Psoas muscle (tissue), 7 donors: ENCODE measurements at regions not wholly inside any gene's neighbourhood (a gene's known extent, or its start where the extent isn't known, plus 50 kb on each side); places are given as distances from the start of the nearest gene placed in this dataset.
"Not testable (repeated sequence)": the region's sequence is repeated elsewhere in the genome, so short reads cannot be mapped to it uniquely, and the experiment has no call there.

ENCODE experiments used
- ATAC-seq, 4 donors: fragments of 200-7000 bp; cut with Tn5 transposase; one replicate each; pipeline ENCODE4 v1.9.1; 2020; ENCODE audit warnings: moderate library complexity in 3 of 4, mild to moderate bottlenecking in 2 of 4
- DNase-seq, 2 donors: peaks; one replicate each; pipeline ENCODE4 v3.0.0-alpha.2; 2020
- H3K27ac ChIP-seq: fragments of 200-600 bp; one replicate; pipeline ENCODE4 v1.8.0; 2022
- H3K27me3 ChIP-seq, 3 donors: fragments of 200-600 bp in 1 of 3; one replicate each; pipeline versions ENCODE4 v1.6.1 to v1.8.0; 2013 to 2022; ENCODE audit warnings: low read length in 2 of 3, mild to moderate bottlenecking in 2 of 3, moderate library complexity in 1 of 3; ENCODE audit not compliant: insufficient read depth in 3 of 3
- H3K36me3 ChIP-seq, 2 donors: fragments of 200-600 bp in 1 of 2; one replicate each; pipeline versions ENCODE4 v1.6.1 to v1.8.0; 2013 to 2022; ENCODE audit warnings: low read depth in 1 of 2, mild to moderate bottlenecking in 1 of 2, moderate library complexity in 1 of 2; ENCODE audit not compliant: insufficient read depth in 1 of 2
- H3K4me1 ChIP-seq: fragments of 200-600 bp; one replicate; pipeline ENCODE4 v1.8.0; 2022
- H3K4me3 ChIP-seq: fragments of 200-600 bp; one replicate; pipeline ENCODE4 v1.8.0; 2022; ENCODE audit warnings: mild to moderate bottlenecking
- H3K9me3 ChIP-seq: fragments of 200-600 bp; one replicate; pipeline ENCODE4 v1.8.0; 2022
- WGBS, 3 donors: extraction: QIAGEN DNeasy Blood & Tissue Kit; methylation state at CpG; one replicate each; pipeline versions ENCODE4 v1.1.6 to v1.1.7; 2013; 5-methylcytosine and 5-hydroxymethylcytosine counted together
- intact Hi-C, 2 donors: fragments of 100-400 bp; cut with DNase I; formaldehyde crosslinking; loops; one replicate each; pipeline versions ENCODE4 v1.11.0 to v1.14.2; 2022
- TF ChIP-seq, protein P1 (sequence below): fragments of 200-600 bp; IDR thresholded peaks from one replicate; pipeline ENCODE4 v1.8.0; 2022; ENCODE audit warnings: antibody characterized with exemption
- donor health status: healthy with polysubstance abuse.
- donor health status: DM: no; HTN: no; CAD: no; lungs with moderate emphysema.
- donor health status: Bipolar disorder and iron deficiency.
- donor health status: healthy.
- donor health status: DM: yes; HTN: yes; CAD: no.
- donor health status: DM: no; HTN: no; CAD: no.
- donor health status: DM: yes; HTN: yes; CAD: no.

GRCh38 chr1:99503276-99503747 is 142.6 kb upstream of the PALMD start:
- DNase-seq (no peak), ATAC-seq (peak in 1 of 4 donors; percentile 31)
- intact Hi-C loops: no loop called here
- no peaks in the 10 kb centered on the region for H3K4me1 ChIP-seq
- H3K9me3 ChIP-seq: no peaks in the 10 kb centered on the region
- WGBS, 3 donors: 26 to 36% (median 26%) methylated on average over 4 of the region's 4 CpGs
- H3K27ac ChIP-seq: no peak overlapping the region
- H3K36me3 ChIP-seq: no peaks in the 10 kb centered on the region
- TF ChIP-seq, protein P1, sequence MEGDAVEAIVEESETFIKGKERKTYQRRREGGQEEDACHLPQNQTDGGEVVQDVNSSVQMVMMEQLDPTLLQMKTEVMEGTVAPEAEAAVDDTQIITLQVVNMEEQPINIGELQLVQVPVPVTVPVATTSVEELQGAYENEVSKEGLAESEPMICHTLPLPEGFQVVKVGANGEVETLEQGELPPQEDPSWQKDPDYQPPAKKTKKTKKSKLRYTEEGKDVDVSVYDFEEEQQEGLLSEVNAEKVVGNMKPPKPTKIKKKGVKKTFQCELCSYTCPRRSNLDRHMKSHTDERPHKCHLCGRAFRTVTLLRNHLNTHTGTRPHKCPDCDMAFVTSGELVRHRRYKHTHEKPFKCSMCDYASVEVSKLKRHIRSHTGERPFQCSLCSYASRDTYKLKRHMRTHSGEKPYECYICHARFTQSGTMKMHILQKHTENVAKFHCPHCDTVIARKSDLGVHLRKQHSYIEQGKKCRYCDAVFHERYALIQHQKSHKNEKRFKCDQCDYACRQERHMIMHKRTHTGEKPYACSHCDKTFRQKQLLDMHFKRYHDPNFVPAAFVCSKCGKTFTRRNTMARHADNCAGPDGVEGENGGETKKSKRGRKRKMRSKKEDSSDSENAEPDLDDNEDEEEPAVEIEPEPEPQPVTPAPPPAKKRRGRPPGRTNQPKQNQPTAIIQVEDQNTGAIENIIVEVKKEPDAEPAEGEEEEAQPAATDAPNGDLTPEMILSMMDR: no peak
- H3K27me3 ChIP-seq: no peaks in the 10 kb centered on the region
- no peak overlapping the region for H3K4me3 ChIP-seq

- no peak overlapping the region for H3K4me3 ChIP-seq
- H3K4me1 ChIP-seq: no peaks in the 10 kb centered on the region
- H3K36me3 ChIP-seq: no peaks in the 10 kb centered on the region
- no peaks in the 10 kb centered on the region for H3K9me3 ChIP-seq
- ATAC-seq (no peak), DNase-seq (no peak)
- H3K27ac ChIP-seq: no peak overlapping the region
- intact Hi-C loops: no loop called here
- TF ChIP-seq, protein P1: no peak
- no peaks in the 10 kb centered on the region for H3K27me3 ChIP-seq
- 93 to 99% (median 99%) methylated on average over 3 of the region's 3 CpGs for WGBS, 3 donors
These were observed 141.6 kb upstream of the PALMD start for GRCh38 chr1:99504287-99504686.

DNA sequence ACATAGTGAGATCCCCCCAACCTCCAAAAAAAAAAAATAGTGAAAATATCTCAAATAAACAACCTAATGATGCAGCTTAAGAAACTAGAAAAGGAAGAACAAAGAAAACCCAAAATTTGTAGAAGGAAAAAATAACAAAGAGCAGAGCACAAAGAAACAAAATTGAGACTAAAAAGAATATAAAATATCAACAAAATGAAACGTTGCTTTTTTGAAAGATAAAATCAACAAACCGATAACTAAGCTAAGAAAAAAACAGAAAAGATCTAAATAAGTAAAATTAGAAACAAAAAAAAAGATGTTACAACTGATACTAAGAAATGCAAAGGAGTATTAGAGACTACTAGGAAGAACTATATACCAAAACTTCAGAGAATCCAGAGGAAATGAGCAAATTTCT is 139.3 kb upstream of the PALMD start:
- Histone ChIP-seq H3K27me3 (no peaks in the 10 kb centered on the region), H3K36me3 (no peaks in the 10 kb centered on the region), H3K4me3 (no peak overlapping the region), H3K9me3 (no peaks in the 10 kb centered on the region), H3K27ac (no peak overlapping the region), H3K4me1 (no peaks in the 10 kb centered on the region)
- TF ChIP-seq, protein P1: no peak
- ATAC-seq (no peak), DNase-seq (no peak)
- 88 to 92% (median 89%) methylated on average over 2 of the region's 2 CpGs for WGBS, 3 donors
- intact Hi-C loops: no loop called here

- 90 to 96% (median 93%) methylated on average over 12 of the region's 12 CpGs for WGBS, 3 donors
- ATAC-seq, H3K27me3 ChIP-seq, H3K4me1 ChIP-seq, intact Hi-C loops, H3K4me3 ChIP-seq, H3K36me3 ChIP-seq, H3K9me3 ChIP-seq, H3K27ac ChIP-seq, DNase-seq: not testable (repeated sequence)
These were observed 138.5 kb upstream of the PALMD start for GRCh38 chr1:99507446-99507845.

- DNase-seq: no peak
- TF ChIP-seq, protein P1: no peak
- WGBS, 3 donors: 95 to 96% (median 96%) methylated on average over 38 of the region's 38 CpGs
These were observed 137.8 kb upstream of the PALMD start for GRCh38 chr1:99507906-99508732.

GRCh38 chr1:99508733-99509445 is 137.0 kb upstream of the PALMD start:
- WGBS, 3 donors: 89 to 92% (median 91%) methylated on average over 23 to 24 of the region's 24 CpGs
- H3K27me3 ChIP-seq, H3K4me3 ChIP-seq, ATAC-seq, H3K4me1 ChIP-seq, DNase-seq, H3K27ac ChIP-seq, intact Hi-C loops, H3K36me3 ChIP-seq, H3K9me3 ChIP-seq: not testable (repeated sequence)

More at GRCh38 chr1:99507906-99508732, 137.8 kb upstream of the PALMD start:
- Histone ChIP-seq H3K27me3 (no peaks in the 10 kb centered on the region), H3K27ac (no peak overlapping the region), H3K4me3 (no peak overlapping the region), H3K36me3 (no peaks in the 10 kb centered on the region), H3K4me1 (no peaks in the 10 kb centered on the region), H3K9me3 (no peaks in the 10 kb centered on the region)
- intact Hi-C loops: no loop called here
- ATAC-seq: no peak

- H3K9me3 ChIP-seq, H3K27ac ChIP-seq, H3K4me3 ChIP-seq, H3K36me3 ChIP-seq, H3K27me3 ChIP-seq, H3K4me1 ChIP-seq, DNase-seq, intact Hi-C loops, ATAC-seq: not testable (repeated sequence)
- 82 to 89% (median 82%) methylated on average over 7 of the region's 8 CpGs for WGBS, 3 donors
These were observed 130.9 kb upstream of the PALMD start for GRCh38 chr1:99514823-99515552.
